Activated naive CD4-positive, alpha-beta T cell treated with anti-CD3 and anti-CD28 coated beads for 36 hours (primary cell): ENCODE measurements at regions not wholly inside any gene's neighbourhood (a gene's known extent, or its start where the extent isn't known, plus 50 kb on each side); places are given as distances from the start of the nearest gene placed in this dataset.
"Not testable (repeated sequence)": the region's sequence is repeated elsewhere in the genome, so short reads cannot be mapped to it uniquely, and the experiment has no call there.

Experiments
- CTCF ChIA-PET: fragments of 350-600 bp; sonication (Branson Sonifier 250); formaldehyde crosslinking; loops from one replicate; lab custom pipeline; 2021; ENCODE audit warnings: antibody characterized with exemption; lab: Charles Lee
- DNase-seq: peaks from one replicate; pipeline ENCODE4 v3.0.0-alpha.2; 2020
- H3K27ac Mint-ChIP-seq: one replicate; pipeline ENCODE4 v1.8.0; 2021; ENCODE audit warnings: mild to moderate bottlenecking, mixed read lengths
- H3K27me3 Mint-ChIP-seq: one replicate; pipeline ENCODE4 v1.8.0; 2021; ENCODE audit warnings: low read depth, mixed read lengths
- H3K36me3 Mint-ChIP-seq: one replicate; pipeline ENCODE4 v1.8.0; 2021; ENCODE audit warnings: low read depth, mixed read lengths
- H3K4me1 Mint-ChIP-seq: one replicate; pipeline ENCODE4 v1.8.0; 2021; ENCODE audit warnings: low read depth, mixed read lengths
- H3K4me3 Mint-ChIP-seq: one replicate; pipeline ENCODE4 v1.8.0; 2021; ENCODE audit warnings: mild to moderate bottlenecking, moderate library complexity, mixed read lengths
- H3K9me3 Mint-ChIP-seq: one replicate; pipeline ENCODE4 v1.8.0; 2021; ENCODE audit warnings: mixed read lengths
- intact Hi-C: fragments of 100-400 bp; cut with micrococcal nuclease; formaldehyde crosslinking; loops from one replicate; pipeline ENCODE4 v1.15.1; 2023

GRCh38 chr21:8994640-8995511 lies 1526.5 kb upstream of the TPTE start:
- intact Hi-C loops: no loop called here
- H3K27me3 Mint-ChIP-seq: peaks cover 57% of the 10 kb centered on the region
- no peaks in the 10 kb centered on the region for H3K4me1 Mint-ChIP-seq
- no peaks in the 10 kb centered on the region for H3K36me3 Mint-ChIP-seq
- no peak overlapping the region for H3K4me3 Mint-ChIP-seq
- CTCF ChIA-PET: interaction anchor here (1.5 kb wide), 1 partner anchor 24 kb away, joined by 5 read pairs; no protein-coding TSS in a partner anchor
- H3K9me3 Mint-ChIP-seq: peaks cover 27% of the 10 kb centered on the region
- DNase-seq: no peak
- no peak overlapping the region for H3K27ac Mint-ChIP-seq

DNA sequence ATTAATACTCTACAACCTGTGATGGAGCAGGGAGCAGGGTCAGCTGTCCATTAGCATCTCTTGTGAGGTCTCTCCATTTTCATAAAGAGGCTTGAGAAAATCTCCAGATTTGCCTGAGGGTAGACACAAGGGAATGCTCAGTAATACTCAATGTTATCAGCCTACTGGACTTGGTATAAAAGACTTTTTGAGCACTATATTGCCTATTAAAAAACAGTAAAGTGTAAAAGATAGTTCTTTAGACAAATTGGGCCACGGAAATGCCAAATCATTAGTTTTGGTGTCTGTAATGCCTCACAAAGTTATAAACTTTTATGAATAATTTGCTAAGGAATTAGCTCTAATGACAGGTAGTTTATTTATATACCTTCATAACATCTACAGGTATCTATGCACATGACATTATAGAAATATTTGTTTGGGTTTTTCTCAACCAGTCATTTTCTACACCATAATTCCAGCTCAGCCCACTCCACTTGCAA lies 1524.9 kb upstream of the TPTE start:
- Mint-ChIP-seq H3K27me3 (peaks cover 51% of the 10 kb centered on the region), H3K9me3 (peaks cover 22% of the 10 kb centered on the region)
- H3K27ac Mint-ChIP-seq, intact Hi-C loops, H3K36me3 Mint-ChIP-seq, CTCF ChIA-PET, H3K4me3 Mint-ChIP-seq, H3K4me1 Mint-ChIP-seq, DNase-seq: not testable (repeated sequence)

GRCh38 chr21:8997011-8997440 lies 1524.4 kb upstream of the TPTE start:
- Mint-ChIP-seq H3K27me3 (peaks cover 48% of the 10 kb centered on the region), H3K4me3 (no peak overlapping the region), H3K9me3 (peaks cover 17% of the 10 kb centered on the region), H3K27ac (no peak overlapping the region), H3K4me1 (no peaks in the 10 kb centered on the region), H3K36me3 (no peaks in the 10 kb centered on the region)
- no peak for DNase-seq
- CTCF ChIA-PET: no interaction called here
- intact Hi-C loops: no loop called here

DNA sequence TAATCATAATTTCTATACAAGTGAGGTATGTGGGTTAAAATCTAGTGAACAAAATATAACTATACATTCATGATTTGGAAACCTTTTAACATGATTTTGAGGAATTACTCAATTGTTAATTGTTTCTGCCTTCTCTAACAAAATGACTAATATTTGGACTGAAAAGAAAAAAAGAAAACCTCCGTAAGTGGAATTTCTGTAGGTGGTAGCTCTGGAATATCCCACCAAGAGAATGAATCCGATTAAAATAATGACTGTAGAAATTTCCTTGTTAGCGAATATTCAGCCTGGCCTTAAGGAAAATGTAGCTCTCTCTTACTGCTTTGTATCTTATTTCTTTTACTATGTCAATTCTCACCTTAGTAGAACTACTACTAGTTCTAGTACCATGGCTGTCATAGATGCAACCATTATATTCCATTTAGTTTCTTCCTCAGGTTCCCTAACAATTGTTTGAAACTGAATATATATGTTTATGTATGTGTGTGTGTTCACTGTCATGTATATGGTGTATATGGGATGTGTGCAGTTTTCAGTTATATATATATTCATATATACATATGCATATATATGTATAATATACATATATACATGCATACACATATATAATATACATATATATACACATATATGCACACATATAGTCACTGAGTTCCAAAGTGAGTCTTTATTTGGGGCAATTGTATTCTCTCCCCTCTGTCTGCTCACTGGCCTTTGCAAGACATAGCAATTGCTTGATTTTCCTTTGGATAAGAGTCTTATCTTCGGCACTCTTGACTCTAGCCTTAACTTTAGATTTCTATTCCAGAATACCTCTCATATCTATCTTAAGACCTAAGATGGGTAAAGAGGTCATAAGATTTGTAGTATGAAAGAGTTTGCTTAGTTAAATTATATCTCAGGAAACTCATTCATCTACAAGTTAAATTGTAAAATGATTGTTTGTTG lies 1523.7 kb upstream of the TPTE start:
- DNase-seq, H3K4me1 Mint-ChIP-seq: not testable (repeated sequence)

DNA sequence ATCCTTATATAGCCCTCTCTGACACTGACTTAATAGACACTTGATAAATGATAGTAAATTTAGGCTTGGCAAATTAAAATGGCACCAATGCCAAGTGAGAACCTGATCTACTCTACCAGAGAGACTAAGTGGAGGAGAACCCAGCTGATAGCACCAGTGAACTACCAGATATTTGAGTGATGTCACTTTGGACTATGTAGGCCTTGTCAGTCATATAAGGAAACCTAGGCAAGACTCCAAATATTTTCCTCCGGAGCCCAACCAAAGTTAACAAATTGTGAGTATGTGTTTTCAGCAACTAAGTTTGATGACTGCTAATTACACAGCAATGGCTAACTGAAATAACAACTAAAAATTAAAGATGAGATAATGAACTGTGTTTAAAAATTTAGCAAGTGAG lies 1522.9 kb upstream of the TPTE start:
- peaks cover 14% of the 10 kb centered on the region for H3K9me3 Mint-ChIP-seq
- H3K27me3 Mint-ChIP-seq: peaks cover 41% of the 10 kb centered on the region
- H3K4me1 Mint-ChIP-seq, H3K27ac Mint-ChIP-seq, CTCF ChIA-PET, DNase-seq, H3K36me3 Mint-ChIP-seq, H3K4me3 Mint-ChIP-seq, intact Hi-C loops: not testable (repeated sequence)

More for the DNA sequence above, 1523.7 kb upstream of the TPTE start:
- H3K9me3 Mint-ChIP-seq: peaks cover 18% of the 10 kb centered on the region
- H3K4me3 Mint-ChIP-seq, intact Hi-C loops, H3K27ac Mint-ChIP-seq, CTCF ChIA-PET, H3K36me3 Mint-ChIP-seq: not testable (repeated sequence)
- H3K27me3 Mint-ChIP-seq: peaks cover 44% of the 10 kb centered on the region

- H3K27ac Mint-ChIP-seq: no peak overlapping the region
- H3K9me3 Mint-ChIP-seq: peaks cover 11% of the 10 kb centered on the region
Measured at GRCh38 chr21:8998946-8999681, 1522.3 kb upstream of the TPTE start.

DNA sequence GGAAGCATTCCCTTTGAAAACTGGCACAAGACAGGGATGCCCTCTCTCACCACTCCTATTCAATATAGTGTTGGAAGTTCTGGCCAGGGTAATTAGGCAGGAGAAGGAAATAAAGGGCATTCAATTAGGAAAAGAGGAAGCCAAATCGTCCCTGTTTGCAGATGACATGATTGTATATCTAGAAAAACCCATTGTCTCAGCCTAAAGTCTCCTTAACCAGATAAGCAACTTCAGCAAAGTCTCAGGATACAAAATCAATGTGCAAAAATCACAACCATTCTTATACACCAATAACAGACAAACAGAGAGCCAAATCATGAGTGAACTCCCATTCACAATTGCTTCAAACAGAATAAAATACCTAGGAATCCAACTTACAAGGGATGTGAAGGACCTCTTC lies 1521.3 kb upstream of the TPTE start:
- not testable (repeated sequence) for DNase-seq

More at GRCh38 chr21:8998946-8999681, 1522.3 kb upstream of the TPTE start:
- intact Hi-C loops: no loop called here
- CTCF ChIA-PET: no interaction called here
- Mint-ChIP-seq H3K4me1 (no peaks in the 10 kb centered on the region), H3K4me3 (no peak overlapping the region), H3K36me3 (no peaks in the 10 kb centered on the region), H3K27me3 (peaks cover 38% of the 10 kb centered on the region)
- no peak for DNase-seq

GRCh38 chr21:9000671-9001070 lies 1520.7 kb upstream of the TPTE start:
- H3K4me3 Mint-ChIP-seq, H3K36me3 Mint-ChIP-seq, DNase-seq, intact Hi-C loops, H3K4me1 Mint-ChIP-seq, H3K9me3 Mint-ChIP-seq, H3K27ac Mint-ChIP-seq, CTCF ChIA-PET: not testable (repeated sequence)
- H3K27me3 Mint-ChIP-seq: peaks cover 39% of the 10 kb centered on the region

More for the DNA sequence above, 1521.3 kb upstream of the TPTE start:
- H3K27ac Mint-ChIP-seq, CTCF ChIA-PET, intact Hi-C loops, H3K36me3 Mint-ChIP-seq, H3K4me1 Mint-ChIP-seq, H3K9me3 Mint-ChIP-seq, H3K4me3 Mint-ChIP-seq: not testable (repeated sequence)
- peaks cover 39% of the 10 kb centered on the region for H3K27me3 Mint-ChIP-seq

GRCh38 chr21:9001890-9002663 lies 1519.3 kb upstream of the TPTE start:
- H3K9me3 Mint-ChIP-seq, H3K36me3 Mint-ChIP-seq, DNase-seq, CTCF ChIA-PET, H3K27ac Mint-ChIP-seq, H3K4me1 Mint-ChIP-seq, H3K4me3 Mint-ChIP-seq, intact Hi-C loops: not testable (repeated sequence)
- H3K27me3 Mint-ChIP-seq: peaks cover 47% of the 10 kb centered on the region

- intact Hi-C loops, H3K36me3 Mint-ChIP-seq: not testable (repeated sequence)
Measured at GRCh38 chr21:9003909-9004814, 1517.2 kb upstream of the TPTE start.

More at GRCh38 chr21:9003909-9004814, 1517.2 kb upstream of the TPTE start:
- not testable (repeated sequence) for DNase-seq, H3K27ac Mint-ChIP-seq, H3K9me3 Mint-ChIP-seq, H3K4me1 Mint-ChIP-seq, H3K4me3 Mint-ChIP-seq
- CTCF ChIA-PET: interaction anchor here (0.5 kb wide), 1 partner anchor 13 kb away, joined by 3 read pairs; no protein-coding TSS in a partner anchor
- peaks cover 58% of the 10 kb centered on the region for H3K27me3 Mint-ChIP-seq
